ENCODE measurements at regions not wholly inside any gene's neighbourhood (a gene's known extent, or its start where the extent isn't known, plus 50 kb on each side); places are given as distances from the start of the nearest gene placed in this dataset.

DNA sequence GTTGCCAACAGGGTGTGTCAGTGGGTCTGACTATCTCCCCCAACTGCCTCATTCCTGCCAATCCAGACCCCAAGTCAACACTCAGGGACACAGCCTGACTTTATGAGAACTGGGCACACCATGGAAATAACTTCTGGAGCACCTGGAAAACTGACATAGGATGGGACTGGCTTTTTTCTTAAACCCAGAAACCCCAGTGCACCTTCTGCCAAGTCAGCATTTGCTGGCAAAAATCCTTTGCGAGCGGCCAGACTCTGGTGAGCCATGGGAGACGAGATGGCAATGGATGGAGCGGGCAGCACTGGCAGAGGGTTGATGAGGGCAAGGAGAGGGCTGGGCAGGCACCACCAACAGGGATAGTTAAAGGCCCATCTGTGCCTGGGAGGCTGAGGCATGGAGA lies 114.4 kb upstream of the OSMR start:
- intact Hi-C loops (cut with DNase I): no loop called here
- no peak for TF ChIP-seq EP300 (IDR thresholded peaks at IDR 0.05)
- TF ChIP-seq, protein P1, sequence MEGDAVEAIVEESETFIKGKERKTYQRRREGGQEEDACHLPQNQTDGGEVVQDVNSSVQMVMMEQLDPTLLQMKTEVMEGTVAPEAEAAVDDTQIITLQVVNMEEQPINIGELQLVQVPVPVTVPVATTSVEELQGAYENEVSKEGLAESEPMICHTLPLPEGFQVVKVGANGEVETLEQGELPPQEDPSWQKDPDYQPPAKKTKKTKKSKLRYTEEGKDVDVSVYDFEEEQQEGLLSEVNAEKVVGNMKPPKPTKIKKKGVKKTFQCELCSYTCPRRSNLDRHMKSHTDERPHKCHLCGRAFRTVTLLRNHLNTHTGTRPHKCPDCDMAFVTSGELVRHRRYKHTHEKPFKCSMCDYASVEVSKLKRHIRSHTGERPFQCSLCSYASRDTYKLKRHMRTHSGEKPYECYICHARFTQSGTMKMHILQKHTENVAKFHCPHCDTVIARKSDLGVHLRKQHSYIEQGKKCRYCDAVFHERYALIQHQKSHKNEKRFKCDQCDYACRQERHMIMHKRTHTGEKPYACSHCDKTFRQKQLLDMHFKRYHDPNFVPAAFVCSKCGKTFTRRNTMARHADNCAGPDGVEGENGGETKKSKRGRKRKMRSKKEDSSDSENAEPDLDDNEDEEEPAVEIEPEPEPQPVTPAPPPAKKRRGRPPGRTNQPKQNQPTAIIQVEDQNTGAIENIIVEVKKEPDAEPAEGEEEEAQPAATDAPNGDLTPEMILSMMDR (IDR thresholded peaks at IDR 0.05): no peak
- Histone ChIP-seq H3K27me3 (no peaks in the 10 kb centered on the region), H3K4me1 (no peaks in the 10 kb centered on the region), H3K27ac (no peak overlapping the region), H3K36me3 (no peaks in the 10 kb centered on the region), H3K9me3 (no peaks in the 10 kb centered on the region), H3K4me3 (no peak overlapping the region)
- DNase-seq: no peak
- WGBS, 2 donors: 55 to 68% methylated on average over 4 of the region's 4 CpGs

DNA sequence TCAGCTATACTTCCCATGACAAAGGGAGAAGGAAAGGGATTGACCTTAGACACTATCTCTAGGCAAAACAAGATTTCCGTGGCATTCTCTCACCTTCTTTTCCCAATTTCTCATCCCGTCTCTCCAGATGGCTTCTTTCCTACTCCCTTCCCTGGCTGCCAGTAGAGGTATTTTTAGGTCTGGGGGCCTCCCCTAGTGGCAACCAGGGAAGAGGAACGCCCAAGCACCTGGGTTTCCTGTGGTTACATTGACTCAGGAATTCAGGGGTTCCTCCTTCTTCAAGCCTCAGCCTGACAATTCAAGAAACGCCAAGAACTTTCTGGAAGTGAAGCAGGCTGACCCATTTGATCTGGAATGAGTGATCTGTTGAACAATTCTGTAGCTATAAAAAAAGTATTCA lies 111.5 kb upstream of the OSMR start:
- Histone ChIP-seq H3K27me3 (no peaks in the 10 kb centered on the region), H3K9me3 (no peaks in the 10 kb centered on the region), H3K27ac (no peak overlapping the region), H3K4me3 (no peak overlapping the region), H3K4me1 (no peaks in the 10 kb centered on the region), H3K36me3 (no peaks in the 10 kb centered on the region)
- TF ChIP-seq POLR2A (IDR thresholded peaks at IDR 0.05): no peak
- no peak for TF ChIP-seq POLR2AphosphoS5 (IDR thresholded peaks at IDR 0.05)
- TF ChIP-seq EP300 (IDR thresholded peaks at IDR 0.05): no peak
- TF ChIP-seq, protein P1 (IDR thresholded peaks at IDR 0.05): no peak
- intact Hi-C loops (cut with DNase I): no loop called here
- 47 to 53% methylated on average over 4 of the region's 4 CpGs for WGBS, 2 donors
- no peak for DNase-seq

DNA sequence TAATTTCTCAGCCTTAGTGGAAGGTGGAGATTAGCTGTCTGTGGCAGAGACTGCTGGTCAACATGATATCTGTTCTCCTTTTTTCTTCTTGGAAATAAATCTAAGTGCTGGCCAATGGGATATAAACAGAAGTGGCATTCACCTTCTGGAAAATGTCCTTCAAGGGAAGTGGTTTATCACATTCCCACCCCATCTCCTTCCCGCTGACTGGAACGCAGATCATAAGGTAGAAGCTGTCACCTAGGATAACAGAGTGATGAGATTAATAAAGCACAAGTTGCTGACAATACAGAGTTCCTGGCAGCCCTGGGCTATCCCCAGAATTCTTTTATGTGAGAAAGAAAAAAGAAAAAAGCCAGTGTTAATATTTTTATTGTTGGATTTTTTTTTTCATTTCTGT lies 109.7 kb upstream of the OSMR start:
- DNase-seq: no peak
- Histone ChIP-seq H3K9me3 (no peaks in the 10 kb centered on the region), H3K4me1 (no peaks in the 10 kb centered on the region), H3K27me3 (no peaks in the 10 kb centered on the region), H3K36me3 (no peaks in the 10 kb centered on the region), H3K27ac (no peak overlapping the region), H3K4me3 (no peak overlapping the region)
- 84 to 89% methylated on average over 2 of the region's 2 CpGs for WGBS, 2 donors
- TF ChIP-seq, protein P1 (IDR thresholded peaks at IDR 0.05): no peak
- TF ChIP-seq POLR2A (IDR thresholded peaks at IDR 0.05): no peak
- no peak for TF ChIP-seq POLR2AphosphoS5 (IDR thresholded peaks at IDR 0.05)
- intact Hi-C loops (cut with DNase I): no loop called here

DNA sequence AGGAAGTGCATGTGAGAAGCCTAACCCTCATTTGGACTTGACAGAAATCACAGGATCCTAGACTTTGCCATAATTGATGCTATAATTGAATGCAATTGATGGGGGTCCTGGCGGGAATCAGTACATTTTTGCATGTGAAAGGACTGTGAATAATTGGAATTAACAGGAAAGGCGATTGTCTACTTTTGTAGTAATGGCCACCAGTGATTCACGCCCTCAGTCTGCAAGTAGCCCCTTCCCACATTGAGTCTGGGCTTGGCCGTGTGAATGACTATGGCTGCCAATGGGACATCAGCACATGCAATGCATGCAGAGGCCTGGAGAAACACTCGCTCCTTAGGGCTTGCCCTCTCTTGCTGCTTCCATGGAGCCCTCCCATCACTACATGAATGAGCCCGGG lies 107.8 kb upstream of the OSMR start:
- Histone ChIP-seq H3K4me1 (no peaks in the 10 kb centered on the region), H3K4me3 (no peak overlapping the region), H3K27me3 (no peaks in the 10 kb centered on the region), H3K27ac (no peak overlapping the region), H3K36me3 (no peaks in the 10 kb centered on the region), H3K9me3 (peaks cover 0 to 5% (median 0%) of the 10 kb centered on the region in 4 donors)
- no peak for DNase-seq
- no peak for TF ChIP-seq POLR2A (IDR thresholded peaks at IDR 0.05)
- TF ChIP-seq, protein P1 (IDR thresholded peaks at IDR 0.05): no peak
- TF ChIP-seq POLR2AphosphoS5 (IDR thresholded peaks at IDR 0.05): no peak
- TF ChIP-seq EP300 (IDR thresholded peaks at IDR 0.05): no peak
- 89 to 93% methylated on average over 6 of the region's 6 CpGs for WGBS, 2 donors
- intact Hi-C loops (cut with DNase I): no loop called here

DNA sequence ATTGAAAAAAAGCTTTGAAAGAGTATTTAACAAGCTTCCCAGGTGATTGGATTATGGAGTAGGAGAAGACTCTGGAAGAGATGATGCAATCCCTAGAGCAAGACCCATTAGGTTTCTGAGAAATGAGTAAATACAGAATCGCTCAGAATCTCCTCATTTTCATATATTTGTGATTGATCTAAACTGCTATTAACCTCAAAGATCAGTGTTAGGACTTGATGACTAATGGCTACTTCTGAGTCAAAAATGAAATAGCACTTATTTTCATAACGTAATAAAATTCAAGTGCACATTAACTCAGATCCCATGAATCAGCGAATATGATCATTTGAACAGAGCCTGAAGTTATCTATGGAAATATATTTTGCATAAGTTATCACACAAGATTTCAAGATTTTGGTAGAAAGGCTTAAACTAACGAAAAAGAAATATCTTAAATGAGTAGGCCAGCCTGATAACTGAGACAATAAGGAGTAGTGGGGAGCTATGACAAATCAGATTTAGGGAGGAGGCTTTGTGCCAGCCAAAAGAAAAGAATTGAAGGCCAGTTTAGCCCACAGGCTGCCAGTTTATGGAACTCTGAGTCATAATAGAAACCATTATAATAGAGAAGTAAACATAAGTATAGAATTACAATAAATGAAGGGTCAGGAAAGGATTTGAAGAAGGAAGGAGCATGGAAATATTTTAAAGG lies 106.7 kb upstream of the OSMR start:
- no peaks in the 10 kb centered on the region for H3K4me1 ChIP-seq
- no peak overlapping the region for H3K4me3 ChIP-seq
- WGBS, 2 donors: 68 to 84% methylated on average over 4 of the region's 4 CpGs
- no peak for DNase-seq
- H3K9me3 ChIP-seq: peaks cover 0 to 7% (median 3%) of the 10 kb centered on the region in 4 donors
- no peak for TF ChIP-seq POLR2A (IDR thresholded peaks at IDR 0.05)
- TF ChIP-seq, protein P1 (IDR thresholded peaks at IDR 0.05): no peak
- TF ChIP-seq EP300 (IDR thresholded peaks at IDR 0.05): no peak
- TF ChIP-seq POLR2AphosphoS5 (IDR thresholded peaks at IDR 0.05): no peak
- no peaks in the 10 kb centered on the region for H3K27me3 ChIP-seq
- intact Hi-C loops (cut with DNase I): no loop called here
- no peak overlapping the region for H3K27ac ChIP-seq
- H3K36me3 ChIP-seq: no peaks in the 10 kb centered on the region
